Heart left ventricle (tissue), 13 donors: ENCODE measurements at regions not wholly inside any gene's neighbourhood (a gene's known extent, or its start where the extent isn't known, plus 50 kb on each side); places are given as distances from the start of the nearest gene placed in this dataset.

Experiments used
- CTCF ChIP-seq, 12 donors: fragments of 200-600 bp; sonication (generic) in 4 of 12; IDR thresholded peaks; one replicate each; pipeline versions ENCODE4 v1.5.0 to v1.8.0; 2018 to 2022; ENCODE audit warnings: antibody characterized with exemption in 12 of 12, mild to moderate bottlenecking in 5 of 12
- POLR2A ChIP-seq, 2 donors: fragments of 450-650 bp; IDR thresholded peaks; one replicate each; pipeline ENCODE4 v1.6.1; 2017; ENCODE audit warnings: antibody characterized with exemption in 2 of 2, mild to moderate bottlenecking in 2 of 2, moderate library complexity in 2 of 2
- donor health status: ischemic (EF 13 %, LVEDD 7.1; RV severe dilation, severe dysfunction).
- donor health status: DM: no; HTN: yes; CAD: no.
- donor health status: DM: no; HTN: no; CAD: no.
- donor health status: ischemic (EF 25% LVEDD 6.9; RV normal size, moderate dysfunction).
- donor health status: ischemic (EF 25% LVEDD 5.7; RV mildly dilated, moderate dysfunction).
- donor health status: ischemic (EF 35%, LVEDD 5.7; RV mildly dilated, moderate dysfunction).
- donor health status: nonischemic (EF 11% LVEDD 7.7; RV severe dilation, severe dysfunction).
- donor health status: DM: yes; HTN: yes; CAD: no.
- donor health status: PGD.
- donor health status: ischemic (EF 29% LVEDD 5.4; RV normal size, mild dysfunction).
- donor health status: nonischemic (EF 23%, LVEDD 6.1; RV moderate dilation, normal function).

GRCh38 chr1:81205956-81206355, 594.8 kb upstream of the ADGRL2 start:
- TF ChIP-seq CTCF (IDR thresholded peaks at IDR 0.05): no peak
- no peak for TF ChIP-seq POLR2A (IDR thresholded peaks at IDR 0.05)
